Vagina (tissue), 2 donors: ENCODE measurements at regions not wholly inside any gene's neighbourhood (a gene's known extent, or its start where the extent isn't known, plus 50 kb on each side); places are given as distances from the start of the nearest gene placed in this dataset.

ENCODE experiments used
- DNase-seq, 2 donors: peaks; one replicate each; pipeline ENCODE4 v3.0.0-alpha.2; 2017; ENCODE audit errors: extremely low spot score in 2 of 2
- H3K27ac ChIP-seq: fragments of 200-600 bp; sonication (generic); one replicate; pipeline ENCODE4 v1.5.1; 2019
- H3K27me3 ChIP-seq: fragments of 200-600 bp; sonication (generic); one replicate; pipeline ENCODE4 v1.5.1; 2019
- H3K36me3 ChIP-seq, 2 donors: fragments of 200-600 bp; sonication (generic); one replicate each; pipeline ENCODE4 v1.5.1; 2017 to 2019
- H3K4me1 ChIP-seq: fragments of 200-600 bp; sonication (generic); one replicate; pipeline ENCODE4 v1.5.1; 2019
- H3K4me3 ChIP-seq, 2 donors: fragments of 200-600 bp; sonication (generic); 1 replicate in 1 of 2; 2 replicates in 1 of 2; pipeline ENCODE4 v1.5.1; 2016 to 2019
- H3K9me3 ChIP-seq: fragments of 200-600 bp; sonication (generic); one replicate; pipeline ENCODE4 v1.5.1; 2019
- POLR2A ChIP-seq, 2 donors: fragments of 450-650 bp; IDR thresholded peaks; one replicate each; pipeline ENCODE4 v1.6.1; 2017; ENCODE audit warnings: antibody characterized with exemption in 2 of 2, mild to moderate bottlenecking in 2 of 2, moderate library complexity in 2 of 2
- POLR2AphosphoS5 ChIP-seq, 2 donors: sonication (generic); formaldehyde crosslinking; IDR thresholded peaks; one replicate each; pipeline ENCODE4 v1.9.0; 2017; ENCODE audit warnings: antibody characterized with exemption in 2 of 2, mild to moderate bottlenecking in 2 of 2, low read depth in 1 of 2; ENCODE audit not compliant: insufficient read depth in 1 of 2
- intact Hi-C: fragments of 100-400 bp; cut with DNase I; formaldehyde crosslinking; loops from one replicate; pipeline ENCODE4 v1.15.1; 2023
- TF ChIP-seq, protein P1 (sequence below), 3 experiments: fragments of 450-650 bp in 2 of 3; fragments of 200-600 bp in 1 of 3; sonication (generic) in 1 of 3; IDR thresholded peaks; one replicate each; pipeline ENCODE4 v1.5.1; 2017 to 2019; ENCODE audit warnings: antibody characterized with exemption in 3 of 3, mild to moderate bottlenecking in 2 of 3, moderate library complexity in 2 of 3

DNA sequence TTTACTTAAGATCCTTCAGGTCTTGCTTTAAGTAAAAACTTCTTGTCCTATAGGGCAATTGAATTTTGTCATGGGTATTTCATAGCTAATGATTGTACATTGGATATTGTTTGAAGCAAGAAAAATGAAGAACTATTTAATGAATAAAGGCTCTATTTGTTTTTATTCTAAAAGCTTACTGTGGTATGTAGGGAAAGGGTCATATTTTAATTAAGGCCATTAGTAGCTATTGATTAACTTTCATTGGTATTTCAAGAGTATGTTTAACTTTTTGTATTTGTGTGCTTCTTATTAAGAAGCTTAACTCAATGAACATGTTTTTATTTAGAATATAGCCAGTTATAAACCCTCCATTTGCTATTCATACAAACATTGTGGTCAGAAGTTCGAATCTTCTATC, 1951.8 kb upstream of the ADGRL3 start:
- TF ChIP-seq, protein P1, sequence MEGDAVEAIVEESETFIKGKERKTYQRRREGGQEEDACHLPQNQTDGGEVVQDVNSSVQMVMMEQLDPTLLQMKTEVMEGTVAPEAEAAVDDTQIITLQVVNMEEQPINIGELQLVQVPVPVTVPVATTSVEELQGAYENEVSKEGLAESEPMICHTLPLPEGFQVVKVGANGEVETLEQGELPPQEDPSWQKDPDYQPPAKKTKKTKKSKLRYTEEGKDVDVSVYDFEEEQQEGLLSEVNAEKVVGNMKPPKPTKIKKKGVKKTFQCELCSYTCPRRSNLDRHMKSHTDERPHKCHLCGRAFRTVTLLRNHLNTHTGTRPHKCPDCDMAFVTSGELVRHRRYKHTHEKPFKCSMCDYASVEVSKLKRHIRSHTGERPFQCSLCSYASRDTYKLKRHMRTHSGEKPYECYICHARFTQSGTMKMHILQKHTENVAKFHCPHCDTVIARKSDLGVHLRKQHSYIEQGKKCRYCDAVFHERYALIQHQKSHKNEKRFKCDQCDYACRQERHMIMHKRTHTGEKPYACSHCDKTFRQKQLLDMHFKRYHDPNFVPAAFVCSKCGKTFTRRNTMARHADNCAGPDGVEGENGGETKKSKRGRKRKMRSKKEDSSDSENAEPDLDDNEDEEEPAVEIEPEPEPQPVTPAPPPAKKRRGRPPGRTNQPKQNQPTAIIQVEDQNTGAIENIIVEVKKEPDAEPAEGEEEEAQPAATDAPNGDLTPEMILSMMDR (IDR thresholded peaks at IDR 0.05), result no peak
- TF ChIP-seq POLR2AphosphoS5 (IDR thresholded peaks at IDR 0.05; ENCODE audit: insufficient read depth in 1 of 2, low read depth in 1 of 2) (no peak), POLR2A (IDR thresholded peaks at IDR 0.05) (no peak)
- H3K4me3 ChIP-seq, result no peak overlapping the region
- no peak overlapping the region for H3K27ac ChIP-seq
- H3K27me3 ChIP-seq, result no peaks in the 10 kb centered on the region
- H3K9me3 ChIP-seq, result no peaks in the 10 kb centered on the region
- intact Hi-C loops, result no loop called here
- H3K36me3 ChIP-seq, result no peaks in the 10 kb centered on the region
- H3K4me1 ChIP-seq, result no peaks in the 10 kb centered on the region
- no peak for DNase-seq

DNA sequence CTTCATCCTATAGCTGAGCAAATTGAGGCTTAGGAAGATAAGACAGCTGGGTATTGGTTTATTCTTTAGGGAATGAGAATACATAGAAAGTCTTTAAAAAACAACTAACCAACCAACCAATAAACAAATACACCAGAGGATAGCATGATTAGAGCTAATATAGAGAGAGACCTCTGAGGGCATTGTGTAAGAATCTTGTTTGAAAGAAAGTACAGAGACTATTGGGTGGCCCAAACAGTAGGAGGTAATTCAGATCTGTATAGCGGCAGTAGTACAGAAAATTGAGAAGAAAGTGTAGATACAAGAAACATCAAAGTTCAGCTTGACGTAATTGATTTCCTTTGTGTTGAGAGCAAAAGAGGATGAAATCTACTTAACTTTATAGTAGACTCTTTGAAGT, 1951.0 kb upstream of the ADGRL3 start:
- TF ChIP-seq, protein P1 (IDR thresholded peaks at IDR 0.05), result no peak
- TF ChIP-seq POLR2AphosphoS5 (IDR thresholded peaks at IDR 0.05; ENCODE audit: insufficient read depth in 1 of 2, low read depth in 1 of 2) (no peak), POLR2A (IDR thresholded peaks at IDR 0.05) (no peak)
- Histone ChIP-seq H3K36me3 (no peaks in the 10 kb centered on the region), H3K4me3 (no peak overlapping the region), H3K27ac (no peak overlapping the region), H3K4me1 (no peaks in the 10 kb centered on the region), H3K9me3 (no peaks in the 10 kb centered on the region), H3K27me3 (no peaks in the 10 kb centered on the region)
- no peak for DNase-seq
- intact Hi-C loops, result no loop called here

DNA sequence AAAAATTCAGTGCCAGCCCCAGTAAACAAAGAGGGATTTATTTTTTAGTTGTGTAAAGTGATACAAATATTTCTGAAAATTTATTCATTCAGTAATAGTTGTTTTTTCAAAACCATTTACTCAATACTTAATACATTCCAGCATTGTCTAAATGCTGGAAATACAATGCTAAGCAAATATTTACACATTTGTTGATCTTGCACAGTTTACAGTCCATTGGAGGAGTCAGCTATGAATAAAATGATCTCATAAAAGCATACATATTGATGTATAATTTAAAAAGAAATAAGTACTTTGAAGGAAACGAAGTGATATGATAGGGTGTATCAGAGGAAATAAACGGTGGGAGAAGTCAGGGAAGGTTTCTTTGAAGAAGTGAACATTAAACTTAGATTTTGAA, 1942.1 kb upstream of the ADGRL3 start:
- no peak for TF ChIP-seq POLR2AphosphoS5 (IDR thresholded peaks at IDR 0.05; ENCODE audit: insufficient read depth in 1 of 2, low read depth in 1 of 2)
- TF ChIP-seq POLR2A (IDR thresholded peaks at IDR 0.05), result no peak
- TF ChIP-seq, protein P1 (IDR thresholded peaks at IDR 0.05), result no peak
- no peaks in the 10 kb centered on the region for H3K36me3 ChIP-seq
- no peaks in the 10 kb centered on the region for H3K9me3 ChIP-seq
- no peak overlapping the region for H3K27ac ChIP-seq
- intact Hi-C loops, result no loop called here
- H3K4me3 ChIP-seq, result no peak overlapping the region
- no peaks in the 10 kb centered on the region for H3K4me1 ChIP-seq
- no peak for DNase-seq
- H3K27me3 ChIP-seq, result no peaks in the 10 kb centered on the region

DNA sequence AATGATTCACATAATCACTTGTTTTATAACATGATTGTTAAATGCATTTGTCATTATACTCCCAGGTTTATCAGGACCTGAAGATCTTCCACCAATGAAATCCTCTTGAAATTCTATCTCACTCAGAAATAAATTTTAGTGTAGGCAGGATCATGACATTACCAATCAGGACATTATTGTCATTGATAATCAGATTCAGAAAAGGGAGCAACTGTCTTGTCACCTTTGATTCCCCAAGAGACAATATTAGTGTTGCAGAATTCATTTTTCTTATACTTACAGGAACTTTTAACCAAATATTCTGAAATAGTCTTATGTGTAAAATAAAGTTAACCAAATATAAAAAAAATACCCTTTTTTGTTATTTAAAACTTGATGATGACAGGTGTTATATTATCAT, 1892.5 kb upstream of the ADGRL3 start:
- H3K36me3 ChIP-seq, result no peaks in the 10 kb centered on the region
- no peaks in the 10 kb centered on the region for H3K4me1 ChIP-seq
- intact Hi-C loops, result no loop called here
- TF ChIP-seq, protein P1 (IDR thresholded peaks at IDR 0.05), result no peak
- TF ChIP-seq POLR2A (IDR thresholded peaks at IDR 0.05) (no peak), POLR2AphosphoS5 (IDR thresholded peaks at IDR 0.05; ENCODE audit: insufficient read depth in 1 of 2, low read depth in 1 of 2) (no peak)
- no peak for DNase-seq
- H3K27ac ChIP-seq, result no peak overlapping the region
- H3K9me3 ChIP-seq, result no peaks in the 10 kb centered on the region
- H3K27me3 ChIP-seq, result no peaks in the 10 kb centered on the region
- H3K4me3 ChIP-seq, result no peak overlapping the region

DNA sequence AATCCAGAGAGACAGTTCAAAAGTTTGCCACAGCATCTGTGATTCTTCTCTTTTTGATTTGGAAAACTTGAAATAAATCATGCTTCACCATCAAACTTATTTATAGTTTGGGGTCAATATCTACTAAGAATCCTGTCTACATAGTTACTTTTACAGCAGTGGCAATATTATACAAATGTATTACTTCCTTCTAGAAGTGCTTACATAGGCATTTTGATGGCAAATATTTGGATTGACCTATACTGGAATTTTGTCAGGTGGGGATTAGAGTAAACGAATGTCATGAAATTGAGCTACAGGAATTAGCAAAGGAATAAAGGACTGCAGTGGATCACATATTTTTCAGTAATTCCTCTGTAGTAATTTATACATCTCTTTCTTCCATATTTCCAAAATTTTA, 1885.5 kb upstream of the ADGRL3 start:
- Histone ChIP-seq H3K27ac (no peak overlapping the region), H3K9me3 (no peaks in the 10 kb centered on the region), H3K36me3 (no peaks in the 10 kb centered on the region), H3K4me3 (no peak overlapping the region), H3K4me1 (no peaks in the 10 kb centered on the region), H3K27me3 (no peaks in the 10 kb centered on the region)
- no peak for DNase-seq
- intact Hi-C loops, result no loop called here
- TF ChIP-seq, protein P1 (IDR thresholded peaks at IDR 0.05), result no peak
- TF ChIP-seq POLR2A (IDR thresholded peaks at IDR 0.05), result no peak
- no peak for TF ChIP-seq POLR2AphosphoS5 (IDR thresholded peaks at IDR 0.05; ENCODE audit: insufficient read depth in 1 of 2, low read depth in 1 of 2)
